GM12864 (cell line): ENCODE measurements at regions not wholly inside any gene's neighbourhood (a gene's known extent, or its start where the extent isn't known, plus 50 kb on each side); places are given as distances from the start of the nearest gene placed in this dataset.
"Not testable (repeated sequence)": the region's sequence is repeated elsewhere in the genome, so short reads cannot be mapped to it uniquely, and the experiment has no call there.

Experiments
- DNase-seq: peaks from one replicate; pipeline ENCODE4 v3.0.0-alpha.2; 2011; ENCODE audit warnings: low read depth
- H3K4me3 ChIP-seq: 2 replicates; pipeline ENCODE4 v1.5.1; 2011; ENCODE audit warnings: mild to moderate bottlenecking, low read depth, low read length, control low read depth
- TF ChIP-seq, protein P1 (sequence below): IDR thresholded peaks from 2 replicates; pipeline ENCODE4 v1.5.1; 2011; ENCODE audit warnings: low read depth, mild to moderate bottlenecking, moderate library complexity, low read length, control low read depth, inconsistent platforms; ENCODE audit errors: missing control alignments

- DNase-seq = no peak
Observed at GRCh38 chr1:110272045-110272444, 61.9 kb downstream of the KCNC4 start.

GRCh38 chr1:110273832-110274231, 63.7 kb downstream of the KCNC4 start:
- not testable (repeated sequence) for H3K4me3 ChIP-seq, DNase-seq

More at GRCh38 chr1:110272045-110272444, 61.9 kb downstream of the KCNC4 start:
- TF ChIP-seq, protein P1, sequence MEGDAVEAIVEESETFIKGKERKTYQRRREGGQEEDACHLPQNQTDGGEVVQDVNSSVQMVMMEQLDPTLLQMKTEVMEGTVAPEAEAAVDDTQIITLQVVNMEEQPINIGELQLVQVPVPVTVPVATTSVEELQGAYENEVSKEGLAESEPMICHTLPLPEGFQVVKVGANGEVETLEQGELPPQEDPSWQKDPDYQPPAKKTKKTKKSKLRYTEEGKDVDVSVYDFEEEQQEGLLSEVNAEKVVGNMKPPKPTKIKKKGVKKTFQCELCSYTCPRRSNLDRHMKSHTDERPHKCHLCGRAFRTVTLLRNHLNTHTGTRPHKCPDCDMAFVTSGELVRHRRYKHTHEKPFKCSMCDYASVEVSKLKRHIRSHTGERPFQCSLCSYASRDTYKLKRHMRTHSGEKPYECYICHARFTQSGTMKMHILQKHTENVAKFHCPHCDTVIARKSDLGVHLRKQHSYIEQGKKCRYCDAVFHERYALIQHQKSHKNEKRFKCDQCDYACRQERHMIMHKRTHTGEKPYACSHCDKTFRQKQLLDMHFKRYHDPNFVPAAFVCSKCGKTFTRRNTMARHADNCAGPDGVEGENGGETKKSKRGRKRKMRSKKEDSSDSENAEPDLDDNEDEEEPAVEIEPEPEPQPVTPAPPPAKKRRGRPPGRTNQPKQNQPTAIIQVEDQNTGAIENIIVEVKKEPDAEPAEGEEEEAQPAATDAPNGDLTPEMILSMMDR = no peak
- H3K4me3 ChIP-seq = no peak overlapping the region

DNA sequence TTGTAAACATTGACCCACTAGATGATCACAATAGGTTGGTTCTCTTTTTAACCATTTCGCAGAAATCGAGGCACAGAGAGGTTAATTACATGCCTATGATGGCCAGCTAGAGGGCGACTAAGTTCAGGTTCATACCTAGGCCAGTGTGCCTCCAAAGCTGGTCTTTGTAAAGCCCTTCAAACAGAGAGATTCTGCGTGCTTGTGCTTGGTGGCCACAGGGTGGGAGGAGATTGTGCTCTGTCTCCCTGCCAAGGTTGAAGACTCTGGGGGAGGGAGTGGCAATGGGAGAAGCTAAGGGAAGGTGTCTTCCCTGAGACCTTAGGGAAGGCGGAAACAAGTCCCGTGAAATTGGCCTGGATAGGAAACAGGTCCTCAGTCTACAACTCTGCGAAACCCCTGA, 59.1 kb upstream of the RBM15 start:
- TF ChIP-seq, protein P1 = no peak
- DNase-seq = no peak
- no peak overlapping the region for H3K4me3 ChIP-seq

GRCh38 chr1:110280804-110281203, 58.4 kb upstream of the RBM15 start:
- no peak for DNase-seq
- H3K4me3 ChIP-seq = no peak overlapping the region
- TF ChIP-seq, protein P1 = no peak

DNA sequence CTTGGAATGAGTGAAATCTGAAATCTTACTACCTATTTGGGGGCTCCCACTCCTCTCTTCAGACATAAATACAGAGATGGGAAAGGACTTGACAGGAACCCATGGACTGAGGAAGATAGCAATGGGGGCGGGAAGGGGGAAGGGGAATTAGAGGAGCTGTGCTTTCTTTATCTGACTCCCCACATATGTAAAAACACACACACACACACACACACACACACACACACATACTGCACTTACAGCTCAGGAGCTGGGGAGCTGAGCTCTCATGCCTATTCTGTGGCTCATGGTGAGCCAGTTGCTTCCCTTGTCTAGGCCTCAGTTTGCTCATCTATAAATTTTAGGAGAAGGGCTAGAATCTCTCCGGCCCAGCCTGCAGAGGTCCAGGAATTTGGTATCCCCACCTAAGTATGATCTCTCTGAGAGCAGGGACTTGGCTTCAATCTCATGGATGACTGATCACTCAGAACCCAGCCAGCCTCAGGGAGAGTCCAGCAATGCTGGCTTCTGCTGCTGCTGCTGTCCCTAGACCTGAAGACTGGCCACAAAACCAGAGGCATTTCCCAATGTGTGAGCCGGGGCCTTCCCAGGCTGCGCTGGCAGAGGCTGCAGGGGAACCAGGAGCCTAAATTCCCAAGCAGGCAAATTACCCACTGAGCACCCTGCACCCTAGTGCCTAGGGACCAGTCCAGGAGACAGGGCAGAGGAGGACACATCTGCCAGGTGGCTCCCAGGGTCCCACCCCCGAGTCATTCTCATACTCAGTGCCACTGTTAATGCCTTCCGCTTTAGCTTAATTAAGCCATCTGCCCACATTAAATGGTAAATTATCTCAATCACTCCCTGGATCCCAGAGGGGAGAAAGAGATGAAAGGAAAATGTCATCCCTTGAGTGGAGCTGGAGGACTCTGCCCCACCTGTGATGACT, 57.5 kb upstream of the RBM15 start:
- no peak overlapping the region for H3K4me3 ChIP-seq
- TF ChIP-seq, protein P1 = no peak
- DNase-seq = no peak

DNA sequence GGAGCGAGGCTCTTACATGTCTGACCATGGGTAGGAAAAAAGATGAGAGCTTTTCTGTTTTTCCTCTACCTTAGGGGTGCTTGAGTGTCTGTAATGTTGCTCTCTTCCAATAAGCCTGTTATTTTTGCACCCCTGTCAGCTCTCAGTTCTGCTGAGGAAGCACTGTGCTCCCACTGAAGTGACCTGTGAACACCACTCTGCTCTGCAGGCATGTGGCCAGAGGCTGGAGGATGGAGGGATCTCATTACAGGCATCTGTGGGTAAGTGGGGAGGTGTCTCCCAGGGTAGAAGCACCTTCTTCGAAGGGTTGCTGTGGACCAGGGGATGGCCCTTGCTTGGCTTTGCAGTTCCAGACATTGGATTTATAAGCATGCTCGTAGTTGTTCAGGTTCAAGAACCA, 56.8 kb upstream of the RBM15 start:
- no peak overlapping the region for H3K4me3 ChIP-seq
- DNase-seq = no peak
- TF ChIP-seq, protein P1 = no peak

GRCh38 chr1:110283677-110284076, 55.5 kb upstream of the RBM15 start:
- TF ChIP-seq, protein P1 = no peak
- no peak overlapping the region for H3K4me3 ChIP-seq
- no peak for DNase-seq
